ENCODE measurements at regions not wholly inside any gene's neighbourhood (a gene's known extent, or its start where the extent isn't known, plus 50 kb on each side); places are given as distances from the start of the nearest gene placed in this dataset.

- no peak overlapping the region for H3K27ac ChIP-seq
- no peak for TF ChIP-seq CTCF (IDR thresholded peaks at IDR 0.05)
- no peak overlapping the region for H3K4me3 ChIP-seq
- no peak for DNase-seq (ENCODE audit: low spot score)
Observed at GRCh38 chr10:28857164-28857563, 179.8 kb downstream of the BAMBI start.

- DNase-seq (ENCODE audit: low spot score) = no peak
- H3K27ac ChIP-seq = no peak overlapping the region
- no peak for TF ChIP-seq CTCF (IDR thresholded peaks at IDR 0.05)
- H3K4me3 ChIP-seq = no peak overlapping the region
Observed at GRCh38 chr10:28858646-28859045, 181.3 kb downstream of the BAMBI start.

GRCh38 chr10:28859791-28860190 is 182.5 kb downstream of the BAMBI start:
- no peak for TF ChIP-seq CTCF (IDR thresholded peaks at IDR 0.05)
- Histone ChIP-seq H3K4me3 (no peak overlapping the region), H3K27ac (no peak overlapping the region)
- DNase-seq (ENCODE audit: low spot score) = no peak

- no peak for TF ChIP-seq CTCF (IDR thresholded peaks at IDR 0.05)
- Histone ChIP-seq H3K4me3 (no peak overlapping the region), H3K27ac (no peak overlapping the region)
- DNase-seq (ENCODE audit: low spot score) = no peak
Observed at GRCh38 chr10:28862219-28862618, 184.9 kb downstream of the BAMBI start.

- H3K27ac ChIP-seq = no peak overlapping the region
- H3K4me3 ChIP-seq = no peak overlapping the region
- TF ChIP-seq CTCF (IDR thresholded peaks at IDR 0.05) = no peak
- no peak for DNase-seq (ENCODE audit: low spot score)
Observed at GRCh38 chr10:28869606-28870201, 192.4 kb downstream of the BAMBI start.

- no peak for TF ChIP-seq CTCF (IDR thresholded peaks at IDR 0.05)
- H3K4me3 ChIP-seq = no peak overlapping the region
- no peak overlapping the region for H3K27ac ChIP-seq
- DNase-seq (ENCODE audit: low spot score) = no peak
Observed at GRCh38 chr10:28871665-28872064, 194.3 kb downstream of the BAMBI start.

- H3K4me3 ChIP-seq = no peak overlapping the region
- TF ChIP-seq CTCF (IDR thresholded peaks at IDR 0.05) = no peak
- H3K27ac ChIP-seq = no peak overlapping the region
- DNase-seq (ENCODE audit: low spot score) = no peak
Observed at GRCh38 chr10:28872587-28873165, 195.4 kb downstream of the BAMBI start.
